ENCODE measurements at regions not wholly inside any gene's neighbourhood (a gene's known extent, or its start where the extent isn't known, plus 50 kb on each side); places are given as distances from the start of the nearest gene placed in this dataset.

GRCh38 chr5:104793755-104794080 lies 1231.1 kb upstream of the NUDT12 start:
- Histone ChIP-seq H3K27me3 (ENCODE audit: control insufficient read depth in 2 of 2, insufficient read depth in 2 of 2, low read length in 2 of 2) (no peaks in the 10 kb centered on the region), H2AFZ (ENCODE audit: low read depth, low read length) (no peak overlapping the region), H4K20me1 (replicated peaks; ENCODE audit: control insufficient read depth, extremely low read depth, insufficient read depth, low read length) (no peaks in the 10 kb centered on the region), H3K4me3 (replicated peaks in 1 of 3; ENCODE audit: insufficient read depth in 1 of 3, low read depth in 1 of 3, low read length in 3 of 3) (no peak overlapping the region), H3K9ac (replicated peaks; ENCODE audit: extremely low read depth, insufficient read depth, low read length) (no peak overlapping the region), H3K9me3 (replicated peaks; ENCODE audit: control insufficient read depth, insufficient read depth, low read length) (no peaks in the 10 kb centered on the region), H3K79me2 (ENCODE audit: control insufficient read depth, insufficient read depth, low read length) (no peaks in the 10 kb centered on the region), H3K27ac (ENCODE audit: insufficient read depth, low read depth, low read length) (no peak overlapping the region), H3K9me1 (replicated peaks; ENCODE audit: control insufficient read depth, extremely low read depth, insufficient read depth, low read length) (no peaks in the 10 kb centered on the region), H3K4me1 (ENCODE audit: control insufficient read depth, extremely low read depth, insufficient read depth, low read length) (no peaks in the 10 kb centered on the region), H3K36me3 (ENCODE audit: control insufficient read depth in 2 of 2, extremely low read depth in 1 of 2, insufficient read depth in 2 of 2, low read length in 2 of 2) (no peaks in the 10 kb centered on the region), H3K4me2 (ENCODE audit: insufficient read depth, low read length) (no peak overlapping the region)
- dilution Hi-C loops (cut with MboI; ENCODE audit: extremely low pct_ligation_motif_present, low sequenced_read_pairs): no loop called here
- ChIA-PET POLR2A (no interaction called here), CTCF (interaction anchor here (0.6 kb wide), 1 partner anchor 9 kb away, joined by 3 read pairs; no protein-coding TSS in a partner anchor)
- intact Hi-C loops (cut with micrococcal nuclease): no loop called here
- DNase-seq (ENCODE audit: low read depth, low spot score) (no peak), FAIRE-seq (no peak)
- TF ChIP-seq POLR2AphosphoS5 (IDR thresholded peaks at IDR 0.05; ENCODE audit: insufficient read depth, low read depth, low read length) (no peak), POLR2A (IDR thresholded peaks at IDR 0.05; ENCODE audit: low read depth, low read length) (no peak), MAX (IDR thresholded peaks at IDR 0.05; ENCODE audit: insufficient read depth, insufficient read length) (no peak), FOS (IDR thresholded peaks at IDR 0.05; ENCODE audit: borderline replicate concordance, insufficient read depth, low read length) (no peak), MYC (IDR thresholded peaks at IDR 0.05; ENCODE audit: low read depth, low read length) (no peak), GATA2 (IDR thresholded peaks at IDR 0.05; ENCODE audit: insufficient read depth, insufficient read length, low read depth, low read length) (no peak), EZH2 (IDR thresholded peaks at IDR 0.05; ENCODE audit: borderline replicate concordance, low read depth, low read length, severe bottlenecking) (no peak), JUN (IDR thresholded peaks at IDR 0.05; ENCODE audit: borderline replicate concordance, insufficient read depth, insufficient read length, low read depth) (no peak)
- no TSS peak for BruUV-seq (replicated peaks)

GRCh38 chr5:104793031-104793754 lies 1230.6 kb upstream of the NUDT12 start:
- H3K36me3 ChIP-seq (ENCODE audit: control insufficient read depth in 2 of 2, extremely low read depth in 1 of 2, insufficient read depth in 2 of 2, low read length in 2 of 2): no peaks in the 10 kb centered on the region
- intact Hi-C loops (cut with micrococcal nuclease) (no loop called here), dilution Hi-C loops (cut with MboI; ENCODE audit: extremely low pct_ligation_motif_present, low sequenced_read_pairs) (no loop called here)
- H3K9ac ChIP-seq (replicated peaks; ENCODE audit: extremely low read depth, insufficient read depth, low read length): no peak overlapping the region
- no peaks in the 10 kb centered on the region for H3K4me1 ChIP-seq (ENCODE audit: control insufficient read depth, extremely low read depth, insufficient read depth, low read length)
- H3K4me3 ChIP-seq (replicated peaks in 1 of 3; ENCODE audit: insufficient read depth in 1 of 3, low read depth in 1 of 3, low read length in 3 of 3): no peak overlapping the region
- H2AFZ ChIP-seq (ENCODE audit: low read depth, low read length): no peak overlapping the region
- BruUV-seq (replicated peaks): no TSS peak
- TF ChIP-seq GATA2 (IDR thresholded peaks at IDR 0.05; ENCODE audit: insufficient read depth, insufficient read length, low read depth, low read length) (no peak), POLR2A (IDR thresholded peaks at IDR 0.05; ENCODE audit: low read depth, low read length) (no peak), POLR2AphosphoS5 (IDR thresholded peaks at IDR 0.05; ENCODE audit: insufficient read depth, low read depth, low read length) (no peak), FOS (IDR thresholded peaks at IDR 0.05; ENCODE audit: borderline replicate concordance, insufficient read depth, low read length) (no peak), CTCF (IDR thresholded peaks at IDR 0.05; ENCODE audit: extremely low read depth in 1 of 2, insufficient read depth in 1 of 2, low read depth in 1 of 2, low read length in 2 of 2) (no peak), JUN (IDR thresholded peaks at IDR 0.05; ENCODE audit: borderline replicate concordance, insufficient read depth, insufficient read length, low read depth) (no peak), MYC (IDR thresholded peaks at IDR 0.05; ENCODE audit: low read depth, low read length) (no peak), MAX (IDR thresholded peaks at IDR 0.05; ENCODE audit: insufficient read depth, insufficient read length) (no peak), EZH2 (IDR thresholded peaks at IDR 0.05; ENCODE audit: borderline replicate concordance, low read depth, low read length, severe bottlenecking) (no peak)
- POLR2A ChIA-PET: no interaction called here
- H3K27me3 ChIP-seq (ENCODE audit: control insufficient read depth in 2 of 2, insufficient read depth in 2 of 2, low read length in 2 of 2): no peaks in the 10 kb centered on the region
- no peaks in the 10 kb centered on the region for H3K79me2 ChIP-seq (ENCODE audit: control insufficient read depth, insufficient read depth, low read length)
- no peaks in the 10 kb centered on the region for H3K9me1 ChIP-seq (replicated peaks; ENCODE audit: control insufficient read depth, extremely low read depth, insufficient read depth, low read length)
- DNase-seq (ENCODE audit: low read depth, low spot score): no peak
- H3K4me2 ChIP-seq (ENCODE audit: insufficient read depth, low read length): no peak overlapping the region
- no peaks in the 10 kb centered on the region for H3K9me3 ChIP-seq (replicated peaks; ENCODE audit: control insufficient read depth, insufficient read depth, low read length)
- CTCF ChIA-PET: no interaction called here
- no peak overlapping the region for H3K27ac ChIP-seq (ENCODE audit: insufficient read depth, low read depth, low read length)
- no peak for FAIRE-seq
- no peaks in the 10 kb centered on the region for H4K20me1 ChIP-seq (replicated peaks; ENCODE audit: control insufficient read depth, extremely low read depth, insufficient read depth, low read length)

Measured in endothelial cell of umbilical vein (primary cell).